GM12878 (cell line): ENCODE measurements at regions not wholly inside any gene's neighbourhood (a gene's known extent, or its start where the extent isn't known, plus 50 kb on each side); places are given as distances from the start of the nearest gene placed in this dataset.

Source experiments
- ATF2 ChIP-seq: IDR thresholded peaks from 2 replicates; pipeline ENCODE4 v1.6.1; 2012; ENCODE audit warnings: low read length, inconsistent platforms
- BACH1 ChIP-seq: fragments of 450-650 bp; IDR thresholded peaks from 2 replicates; pipeline ENCODE4 v1.6.1; 2017; ENCODE audit warnings: mild to moderate bottlenecking, borderline replicate concordance
- CHD4 ChIP-seq: fragments of 200-600 bp; sonication (generic); IDR thresholded peaks from 2 replicates; pipeline ENCODE4 v1.6.1; 2016; ENCODE audit warnings: mild to moderate bottlenecking
- CUX1 ChIP-seq: IDR thresholded peaks from 2 replicates; pipeline ENCODE4 v1.6.1; 2012; ENCODE audit warnings: improper control_type of control experiment, low read depth, low read length; ENCODE audit not compliant: insufficient replicate concordance
- E2F8 ChIP-seq: fragments of 450-650 bp; IDR thresholded peaks from 2 replicates; pipeline ENCODE4 v1.6.1; 2018; ENCODE audit warnings: mild to moderate bottlenecking, low read depth, moderate library complexity; ENCODE audit not compliant: partially characterized antibody
- PAX8 ChIP-seq: fragments of 450-650 bp; IDR thresholded peaks from 2 replicates; pipeline ENCODE4 v1.6.1; 2017; ENCODE audit warnings: mild to moderate bottlenecking, moderate library complexity
- SMARCA5 ChIP-seq: fragments of 450-650 bp; IDR thresholded peaks from 2 replicates; pipeline ENCODE4 v1.6.1; 2017; ENCODE audit warnings: mild to moderate bottlenecking
- SREBF1 ChIP-seq: IDR thresholded peaks from 2 replicates; pipeline ENCODE4 v1.6.1; 2012; ENCODE audit warnings: mild to moderate bottlenecking, low read length
- STAT1 ChIP-seq: fragments of 450-650 bp; conservative IDR thresholded peaks from 2 replicates; pipeline ENCODE4 v1.6.1; 2014; ENCODE audit warnings: antibody characterized with exemption, mild to moderate bottlenecking
- TCF7 ChIP-seq: IDR thresholded peaks from 2 replicates; pipeline ENCODE4 v1.6.1; 2014; ENCODE audit warnings: antibody characterized with exemption, borderline replicate concordance
- USF2 ChIP-seq: IDR thresholded peaks from 2 replicates; pipeline ENCODE4 v1.6.1; 2011; ENCODE audit warnings: low read depth, low read length, improper control_type of control experiment, borderline replicate concordance

- no peak for TF ChIP-seq CUX1
- TF ChIP-seq SMARCA5, result no peak
- TF ChIP-seq PAX8, result no peak
- no peak for TF ChIP-seq BACH1
- TF ChIP-seq STAT1, result no peak
- TF ChIP-seq SREBF1, result no peak
- no peak for TF ChIP-seq CHD4
- TF ChIP-seq TCF7, result no peak
- no peak for TF ChIP-seq E2F8
- no peak for TF ChIP-seq USF2
- TF ChIP-seq ATF2, result no peak
- TF ChIP-seq, all 136 proteins: peak for 0
These were observed 307.6 kb downstream of the ZNF536 start (continued) for GRCh38 chr19:30679789-30680188.
